Jurkat, Clone E6-1 (cell line): ENCODE measurements at regions not wholly inside any gene's neighbourhood (a gene's known extent, or its start where the extent isn't known, plus 50 kb on each side); places are given as distances from the start of the nearest gene placed in this dataset.
"Not testable (repeated sequence)": the region's sequence is repeated elsewhere in the genome, so short reads cannot be mapped to it uniquely, and the experiment has no call there.

Experiments used
- DNase-seq: peaks from one replicate; pipeline ENCODE4 v3.0.0-alpha.2; 2011; ENCODE audit warnings: low read depth, low spot score
- H3K4me3 ChIP-seq: 2 replicates; pipeline ENCODE4 v1.5.1; 2011; ENCODE audit warnings: mild to moderate bottlenecking, low read length, control low read depth, moderate library complexity

DNA sequence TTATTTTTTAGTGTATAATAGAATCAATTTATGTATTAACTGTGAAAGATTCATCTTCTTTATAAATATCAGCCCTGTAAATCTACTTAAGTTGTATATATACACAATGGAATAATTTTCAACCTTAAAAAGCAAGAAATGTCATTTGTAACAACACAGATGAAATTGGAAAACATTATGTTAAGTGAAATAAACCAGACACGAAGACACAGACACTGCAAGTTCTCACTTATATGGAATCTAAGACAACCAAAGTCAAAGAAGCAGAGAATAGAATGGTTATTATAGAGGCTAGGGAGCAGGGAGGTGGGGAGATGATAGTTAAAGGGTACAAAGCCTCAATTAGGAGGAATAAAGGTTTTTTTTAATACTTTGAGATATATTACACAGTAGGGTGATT, 1404.4 kb downstream of the HACE1 start:
- no peak overlapping the region for H3K4me3 ChIP-seq
- no peak for DNase-seq

- no peak for DNase-seq
- H3K4me3 ChIP-seq, result no peak overlapping the region
These were observed 1450.2 kb downstream of the HACE1 start for GRCh38 chr6:103409475-103409874.

DNA sequence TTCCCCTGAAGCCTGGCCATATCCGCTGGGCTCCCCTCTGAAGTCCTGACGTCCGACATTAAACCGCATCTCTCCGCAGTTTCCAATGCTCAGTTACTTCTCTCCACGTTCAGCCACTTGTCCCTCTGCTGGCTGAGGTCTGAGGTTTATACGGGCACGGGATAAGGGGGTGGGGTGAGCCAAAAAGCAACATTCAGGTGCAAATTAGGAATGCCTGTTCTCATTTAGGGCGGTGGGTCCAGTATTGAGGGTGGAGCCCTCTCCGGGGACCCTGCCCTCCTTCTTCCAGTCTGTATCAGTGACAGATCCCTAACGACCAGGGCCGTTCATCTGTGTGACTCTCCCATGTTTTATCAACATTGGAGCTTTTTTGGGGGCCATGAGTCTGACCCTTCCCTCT, 1454.4 kb downstream of the HACE1 start:
- no peak overlapping the region for H3K4me3 ChIP-seq
- DNase-seq, result no peak

- DNase-seq, result no peak
- H3K4me3 ChIP-seq, result no peak overlapping the region
These were observed 1454.9 kb downstream of the HACE1 start for GRCh38 chr6:103404799-103405198.

DNA sequence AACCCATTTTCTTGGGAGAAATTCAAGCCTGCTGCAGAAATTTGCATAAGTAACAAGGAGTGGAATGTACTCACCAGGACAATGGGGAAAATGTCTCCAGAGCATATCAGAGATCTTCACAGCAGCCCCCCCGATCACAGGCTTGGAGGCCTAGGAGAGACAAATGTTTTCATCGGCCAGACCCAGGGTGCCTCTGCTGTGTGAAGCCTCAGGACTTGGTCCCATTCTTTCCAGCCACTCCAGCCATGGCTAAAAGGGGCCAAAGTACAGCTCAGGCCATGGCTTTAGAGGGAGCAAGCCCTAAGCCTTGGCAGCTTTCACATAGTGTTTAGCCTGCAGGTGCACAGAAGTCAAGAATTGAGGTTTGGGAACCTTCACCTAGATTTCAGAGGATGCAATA, 1463.0 kb downstream of the HACE1 start:
- H3K4me3 ChIP-seq, result no peak overlapping the region
- DNase-seq, result no peak

DNA sequence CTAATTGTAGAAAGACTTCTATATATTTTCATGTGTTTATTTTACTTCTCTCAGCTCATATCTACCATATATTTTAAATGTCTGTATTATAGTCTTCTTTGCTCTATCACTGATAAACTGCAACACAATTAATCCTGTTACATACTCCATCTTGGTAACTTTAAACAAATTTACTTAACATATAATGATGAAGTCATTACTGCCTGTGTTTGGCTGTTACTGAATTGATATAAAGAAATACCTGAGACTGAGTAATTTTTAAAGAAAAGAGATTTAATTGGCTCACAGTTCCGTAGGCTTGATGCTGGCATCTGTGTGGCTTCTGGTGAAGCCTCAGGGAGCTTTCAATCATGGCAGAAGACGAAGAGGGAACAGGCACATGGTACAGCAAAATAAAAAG, 1480.4 kb downstream of the HACE1 start:
- no peak for DNase-seq
- H3K4me3 ChIP-seq, result no peak overlapping the region

- no peak for DNase-seq
- no peak overlapping the region for H3K4me3 ChIP-seq
These were observed 1492.5 kb downstream of the HACE1 start for GRCh38 chr6:103367212-103367611.

DNA sequence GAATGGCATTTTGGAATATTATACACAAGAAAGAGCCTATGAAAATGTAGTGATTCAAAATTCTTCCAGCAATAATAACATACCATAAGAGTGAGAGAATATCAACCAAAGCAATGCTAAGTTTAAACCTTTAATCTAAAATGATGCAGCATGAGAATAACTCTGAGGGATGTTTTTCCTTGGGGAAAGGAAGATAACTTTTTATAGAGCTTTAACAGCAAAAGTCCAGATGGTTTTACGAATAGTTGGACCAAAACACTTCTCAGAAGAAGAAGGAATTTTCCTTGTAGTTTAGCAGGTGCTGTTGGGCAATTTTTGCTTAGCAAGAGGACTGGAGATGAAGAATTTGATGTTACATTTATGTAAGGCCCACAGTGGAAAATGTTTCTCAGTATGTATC, 1503.2 kb downstream of the HACE1 start:
- H3K4me3 ChIP-seq, result no peak overlapping the region
- DNase-seq, result no peak

- H3K4me3 ChIP-seq, result no peak overlapping the region
- DNase-seq, result no peak
These were observed 1515.1 kb downstream of the HACE1 start for GRCh38 chr6:103344554-103345163.

GRCh38 chr6:103335412-103335811, 1524.3 kb downstream of the HACE1 start:
- no peak for DNase-seq
- H3K4me3 ChIP-seq, result no peak overlapping the region

- no peak overlapping the region for H3K4me3 ChIP-seq
- no peak for DNase-seq
These were observed 1532.7 kb downstream of the HACE1 start for GRCh38 chr6:103326760-103327757.

- H3K4me3 ChIP-seq, result no peak overlapping the region
- no peak for DNase-seq
These were observed 1546.3 kb downstream of the HACE1 start for GRCh38 chr6:103313432-103313831.

- not testable (repeated sequence) for DNase-seq, H3K4me3 ChIP-seq
These were observed 1565.3 kb downstream of the HACE1 start for GRCh38 chr6:103294376-103294775.

GRCh38 chr6:103284835-103285234, 1574.9 kb downstream of the HACE1 start:
- no peak for DNase-seq

GRCh38 chr6:103280417-103280816, 1579.3 kb downstream of the HACE1 start:
- no peak overlapping the region for H3K4me3 ChIP-seq
- no peak for DNase-seq

More at GRCh38 chr6:103284835-103285234, 1574.9 kb downstream of the HACE1 start:
- H3K4me3 ChIP-seq, result no peak overlapping the region

- DNase-seq, result no peak
- H3K4me3 ChIP-seq, result no peak overlapping the region
These were observed 1581.8 kb downstream of the HACE1 start for GRCh38 chr6:103277936-103278335.

GRCh38 chr6:103273048-103273447, 1586.7 kb downstream of the HACE1 start:
- peak; percentile 2 for DNase-seq

GRCh38 chr6:103269581-103269980, 1590.1 kb downstream of the HACE1 start:
- DNase-seq, result no peak
- no peak overlapping the region for H3K4me3 ChIP-seq

More at GRCh38 chr6:103273048-103273447, 1586.7 kb downstream of the HACE1 start:
- H3K4me3 ChIP-seq, result no peak overlapping the region

GRCh38 chr6:103268335-103268734, 1591.4 kb downstream of the HACE1 start:
- no peak for DNase-seq
- H3K4me3 ChIP-seq, result no peak overlapping the region

GRCh38 chr6:103264020-103264419, 1595.7 kb downstream of the HACE1 start:
- DNase-seq, result no peak
- H3K4me3 ChIP-seq, result no peak overlapping the region
